Endothelial cell of umbilical vein (primary cell): ENCODE measurements at regions not wholly inside any gene's neighbourhood (a gene's known extent, or its start where the extent isn't known, plus 50 kb on each side); places are given as distances from the start of the nearest gene placed in this dataset.

Experiments
- BruUV-seq: library from RNA; stranded (reverse); fragments of 400-500 nt; replicated peaks from 2 replicates; lab custom pipeline; 2021; lab: Mats Ljungman, UMichigan
- CTCF ChIA-PET: fragments of 300-600, 350-600 bp; sonication (Branson Sonifier 250); formaldehyde crosslinking; loops from one replicate; lab custom pipeline; 2021; ENCODE audit warnings: antibody characterized with exemption, inconsistent platforms; lab: Charles Lee
- POLR2A ChIA-PET: fragments of 300-600, 350-600 bp; sonication (Branson Sonifier 250); formaldehyde crosslinking; loops from one replicate; lab custom pipeline; 2021; ENCODE audit warnings: antibody characterized with exemption, inconsistent platforms; lab: Charles Lee
- DNase-seq: peaks from one replicate; pipeline ENCODE4 v3.0.0-alpha.2; 2011; ENCODE audit warnings: low read depth, low spot score
- FAIRE-seq: peaks from 2 replicates; lab custom pipeline; 2011; peaks lifted over from hg19 to GRCh38; lab: Jason Lieb, UNC
- H2AFZ ChIP-seq: 2 replicates; pipeline ENCODE4 v1.6.0; 2012; ENCODE audit warnings: low read depth, low read length, control low read depth, inconsistent platforms
- H3K27ac ChIP-seq: 2 replicates; pipeline ENCODE4 v1.5.1; 2011; ENCODE audit warnings: low read depth, mild to moderate bottlenecking, control low read depth, low read length, moderate library complexity; ENCODE audit not compliant: insufficient read depth
- H3K27me3 ChIP-seq, 2 experiments: 2 replicates each; pipeline versions ENCODE4 v1.6.0 to v1.6.1; 2011; ENCODE audit warnings: low read length in 2 of 2, mixed read lengths in 1 of 2; ENCODE audit not compliant: control insufficient read depth in 2 of 2, insufficient read depth in 2 of 2
- H3K36me3 ChIP-seq, 2 experiments: 2 replicates in 1 of 2; 3 replicates in 1 of 2; pipeline ENCODE4 v1.5.1; 2011; ENCODE audit warnings: low read length in 2 of 2, mild to moderate bottlenecking in 1 of 2, moderate library complexity in 1 of 2; ENCODE audit not compliant: control insufficient read depth in 2 of 2, insufficient read depth in 2 of 2; ENCODE audit errors: extremely low read depth in 1 of 2
- H3K4me1 ChIP-seq: 3 replicates; pipeline ENCODE4 v1.5.1; 2011; ENCODE audit warnings: mild to moderate bottlenecking, low read length; ENCODE audit not compliant: control insufficient read depth, insufficient read depth; ENCODE audit errors: extremely low read depth
- H3K4me2 ChIP-seq: 2 replicates; pipeline ENCODE4 v1.6.1; 2011; ENCODE audit warnings: low read length, control low read depth, mixed read lengths; ENCODE audit not compliant: insufficient read depth
- H3K4me3 ChIP-seq, 3 experiments: fragments of 200-600 bp in 1 of 3; sonication (generic), shearing (Covaris generic) in 1 of 3; replicated peaks in 1 of 3; 2 replicates each; pipeline ENCODE4 v1.5.1; 2011 to 2016; ENCODE audit warnings: control low read depth in 3 of 3, low read length in 3 of 3, mild to moderate bottlenecking in 2 of 3, inconsistent platforms in 1 of 3, low read depth in 1 of 3, moderate library complexity in 1 of 3; ENCODE audit not compliant: insufficient read depth in 1 of 3
- H3K79me2 ChIP-seq: 2 replicates; pipeline ENCODE4 v1.6.0; 2012; ENCODE audit warnings: low read length, inconsistent platforms; ENCODE audit not compliant: control insufficient read depth, insufficient read depth
- H3K9ac ChIP-seq: replicated peaks from 2 replicates; pipeline ENCODE3; 2011; ENCODE audit warnings: low read length, control low read depth; ENCODE audit not compliant: insufficient read depth; ENCODE audit errors: extremely low read depth
- H3K9me1 ChIP-seq: replicated peaks from 3 replicates; pipeline ENCODE4 v1.6.0; 2011; ENCODE audit warnings: mild to moderate bottlenecking, low read length; ENCODE audit not compliant: control insufficient read depth, insufficient read depth; ENCODE audit errors: extremely low read depth
- H3K9me3 ChIP-seq: replicated peaks from 2 replicates; pipeline ENCODE4 v1.5.1; 2012; ENCODE audit warnings: low read length, inconsistent platforms; ENCODE audit not compliant: control insufficient read depth, insufficient read depth
- H4K20me1 ChIP-seq: replicated peaks from 2 replicates; pipeline ENCODE3; 2011; ENCODE audit warnings: mild to moderate bottlenecking, low read length; ENCODE audit not compliant: control insufficient read depth, insufficient read depth; ENCODE audit errors: extremely low read depth
- EZH2 ChIP-seq: IDR thresholded peaks from 2 replicates; pipeline ENCODE4 v1.6.1; 2012; ENCODE audit warnings: borderline replicate concordance, low read depth, mild to moderate bottlenecking, moderate library complexity, low read length, inconsistent platforms; ENCODE audit not compliant: severe bottlenecking
- JUN ChIP-seq: IDR thresholded peaks from 2 replicates; pipeline ENCODE4 v1.6.1; 2011; ENCODE audit warnings: borderline replicate concordance, low read depth; ENCODE audit not compliant: insufficient read length, insufficient read depth
- MYC ChIP-seq: IDR thresholded peaks from one replicate; pipeline ENCODE4 v1.6.1; 2011; ENCODE audit warnings: mild to moderate bottlenecking, low read depth, low read length
- dilution Hi-C: fragments of 300-500 bp; cut with MboI; formaldehyde crosslinking; loops from one replicate; pipeline ENCODE4 v1.15.0; 2019; ENCODE audit warnings: low sequenced_read_pairs; ENCODE audit not compliant: extremely low pct_ligation_motif_present
- intact Hi-C: fragments of 100-400 bp; cut with micrococcal nuclease; formaldehyde crosslinking; loops from one replicate; pipeline ENCODE4 v1.10.0; 2022

DNA sequence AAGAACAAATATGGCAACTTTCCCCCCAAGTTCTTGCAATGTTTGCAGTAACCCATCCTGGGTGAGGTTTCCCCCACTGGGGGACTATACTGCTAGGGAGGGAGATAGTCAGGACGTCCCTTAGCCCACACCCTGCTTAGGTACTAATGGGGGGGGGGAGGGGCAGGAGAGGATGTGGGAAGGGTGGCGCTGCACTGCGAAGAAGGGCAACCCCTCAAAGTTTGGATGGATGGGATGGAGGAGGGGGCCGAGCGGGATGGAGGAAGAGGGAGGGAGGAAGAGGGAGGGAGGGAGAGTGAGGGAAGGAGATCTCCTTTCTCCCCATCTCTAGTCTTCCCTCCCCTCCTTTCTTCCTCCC, 100.6 kb upstream of the HSD17B12 start:
- FAIRE-seq (no peak), DNase-seq (no peak)
- H3K9ac ChIP-seq = no peak overlapping the region
- no peaks in the 10 kb centered on the region for H3K79me2 ChIP-seq
- H3K9me1 ChIP-seq = no peaks in the 10 kb centered on the region
- peak overlapping the region; percentile 44 for H3K4me2 ChIP-seq
- no peak overlapping the region for H3K27ac ChIP-seq
- BruUV-seq = no TSS peak
- H3K4me3 ChIP-seq = peak overlapping the region in 2 of 3 experiments; percentile 43 to 48
- CTCF ChIA-PET = interaction anchor here (1.0 to 5.1 kb wide), 4 partner anchors 14 to 272 kb away, joined by 3 to 39 read pairs (median 5); partner anchors contain the start of gene HSD17B12
- H3K27me3 ChIP-seq = peaks cover 85 to 91% of the 10 kb centered on the region in 2 experiments
- H3K4me1 ChIP-seq = peaks cover 5% of the 10 kb centered on the region
- no peaks in the 10 kb centered on the region for H3K9me3 ChIP-seq
- no peaks in the 10 kb centered on the region for H4K20me1 ChIP-seq
- no peak overlapping the region for H2AFZ ChIP-seq
- no peak for TF ChIP-seq MYC
- peak; percentile 65 for TF ChIP-seq EZH2
- dilution Hi-C loops = no loop called here
- POLR2A ChIA-PET = no interaction called here
- H3K36me3 ChIP-seq = no peaks in the 10 kb centered on the region
- intact Hi-C loops = loop anchor here (5.0 kb wide), 3 partner anchors 62 to 268 kb away; partner anchors contain the start of genes API5 and HSD17B12

DNA sequence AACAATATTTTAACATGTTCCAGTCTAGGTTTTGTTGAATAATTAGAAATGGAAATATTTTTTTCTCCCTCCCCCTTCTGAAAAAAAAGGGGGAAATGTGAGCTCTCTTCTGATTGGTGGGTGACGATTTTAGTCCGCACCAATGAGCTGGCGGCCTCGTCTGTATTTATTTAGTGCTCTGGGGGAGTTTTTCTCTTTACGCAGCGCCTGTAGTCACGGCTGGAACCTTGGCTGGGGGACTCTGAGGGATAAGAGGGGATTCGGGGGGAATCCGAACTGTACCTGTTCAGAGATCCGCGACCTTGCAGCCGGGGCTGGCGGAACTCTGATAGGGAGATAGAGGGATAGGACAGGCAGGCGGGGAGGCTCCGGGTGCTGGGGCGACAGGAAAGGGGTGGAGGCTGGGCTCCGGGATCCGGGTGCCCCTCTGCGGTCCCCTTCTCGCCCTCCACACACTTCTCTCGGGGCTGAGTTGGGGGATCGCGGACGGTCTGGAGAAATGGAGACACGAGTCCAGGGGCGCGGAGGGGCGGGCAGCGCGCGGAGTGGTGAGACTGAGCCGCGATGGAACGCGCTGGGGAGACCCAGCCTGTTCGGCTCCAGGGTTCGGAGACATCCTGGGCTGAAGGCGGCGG, 99.7 kb upstream of the HSD17B12 start:
- H3K9me3 ChIP-seq = no peaks in the 10 kb centered on the region
- no TSS peak for BruUV-seq
- H3K4me1 ChIP-seq = peaks cover 5% of the 10 kb centered on the region
- no peak overlapping the region for H3K4me2 ChIP-seq
- no peak overlapping the region for H3K4me3 ChIP-seq
- dilution Hi-C loops (no loop called here), intact Hi-C loops (no loop called here)
- TF ChIP-seq EZH2 = peak; percentile 55
- no peak for TF ChIP-seq JUN
- ChIA-PET CTCF (interaction anchor here (0.8 kb wide), 1 partner anchor 13 kb away, joined by 4 read pairs; no protein-coding TSS in a partner anchor), POLR2A (no interaction called here)
- no peaks in the 10 kb centered on the region for H3K79me2 ChIP-seq
- no peak overlapping the region for H3K27ac ChIP-seq
- no peaks in the 10 kb centered on the region for H3K36me3 ChIP-seq
- H2AFZ ChIP-seq = no peak overlapping the region
- H3K9me1 ChIP-seq = no peaks in the 10 kb centered on the region
- H3K27me3 ChIP-seq = peaks cover 79 to 89% of the 10 kb centered on the region in 2 experiments
- no peaks in the 10 kb centered on the region for H4K20me1 ChIP-seq
- FAIRE-seq (no peak), DNase-seq (no peak)
- no peak overlapping the region for H3K9ac ChIP-seq
